Activated T-cell treated with anti-CD3 and anti-CD28 coated beads, Interleukin-2, amount 50 U/mL, for 24 hours (primary cell): ENCODE measurements at regions not wholly inside any gene's neighbourhood (a gene's known extent, or its start where the extent isn't known, plus 50 kb on each side); places are given as distances from the start of the nearest gene placed in this dataset.

Experiments used
- DNase-seq: peaks from one replicate; pipeline ENCODE4 v3.0.0-alpha.2; 2020
- H3K27ac Mint-ChIP-seq: 2 replicates; pipeline ENCODE4 v1.8.0; 2020; ENCODE audit warnings: mild to moderate bottlenecking, mixed read lengths
- H3K27me3 Mint-ChIP-seq: 2 replicates; pipeline ENCODE4 v1.8.0; 2020; ENCODE audit warnings: mixed read lengths
- H3K36me3 Mint-ChIP-seq: 2 replicates; pipeline ENCODE4 v1.8.0; 2020; ENCODE audit warnings: low read depth, mixed read lengths
- H3K4me1 Mint-ChIP-seq: 2 replicates; pipeline ENCODE4 v1.8.0; 2020; ENCODE audit warnings: low read depth, mixed read lengths
- H3K4me3 Mint-ChIP-seq: 2 replicates; pipeline ENCODE4 v1.8.0; 2020; ENCODE audit warnings: mild to moderate bottlenecking, moderate library complexity, mixed read lengths
- H3K9me3 Mint-ChIP-seq: 2 replicates; pipeline ENCODE4 v1.8.0; 2020; ENCODE audit warnings: mixed read lengths

DNA sequence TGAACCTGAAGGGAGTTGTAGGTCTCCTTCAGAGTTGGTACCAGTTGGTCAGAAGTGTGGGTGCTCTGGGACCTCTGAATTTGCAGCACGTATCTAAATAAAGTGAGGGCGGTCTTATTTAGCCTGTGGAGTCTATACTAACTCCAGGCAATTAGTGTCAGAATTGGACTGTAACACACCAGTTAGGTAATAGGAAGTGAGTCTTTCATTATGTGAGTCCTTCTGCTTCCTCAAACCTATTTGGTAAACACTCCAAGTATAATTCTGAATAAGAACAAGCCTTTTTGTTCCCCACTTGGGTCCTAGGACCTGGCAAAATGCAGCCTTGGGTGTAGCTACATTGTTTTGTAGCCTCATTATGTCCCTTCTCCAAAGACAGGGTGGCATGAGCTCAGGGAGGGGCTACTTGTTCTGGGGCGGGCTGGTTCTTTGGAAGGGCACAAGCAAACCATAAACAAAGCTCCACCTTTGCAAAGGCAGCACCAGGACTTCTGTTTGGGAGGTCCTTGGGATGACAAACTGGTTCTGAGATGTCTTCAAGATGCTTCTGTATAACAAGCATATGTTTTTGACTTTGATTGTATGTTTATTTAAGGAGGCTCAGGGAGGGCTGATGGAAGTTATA is 418.0 kb downstream of the ZNF536 start:
- H3K36me3 Mint-ChIP-seq = no peaks in the 10 kb centered on the region
- H3K27ac Mint-ChIP-seq = no peak overlapping the region
- DNase-seq = no peak
- H3K27me3 Mint-ChIP-seq = peaks cover 9% of the 10 kb centered on the region
- no peak overlapping the region for H3K4me3 Mint-ChIP-seq
- no peaks in the 10 kb centered on the region for H3K4me1 Mint-ChIP-seq
- H3K9me3 Mint-ChIP-seq = no peaks in the 10 kb centered on the region

DNA sequence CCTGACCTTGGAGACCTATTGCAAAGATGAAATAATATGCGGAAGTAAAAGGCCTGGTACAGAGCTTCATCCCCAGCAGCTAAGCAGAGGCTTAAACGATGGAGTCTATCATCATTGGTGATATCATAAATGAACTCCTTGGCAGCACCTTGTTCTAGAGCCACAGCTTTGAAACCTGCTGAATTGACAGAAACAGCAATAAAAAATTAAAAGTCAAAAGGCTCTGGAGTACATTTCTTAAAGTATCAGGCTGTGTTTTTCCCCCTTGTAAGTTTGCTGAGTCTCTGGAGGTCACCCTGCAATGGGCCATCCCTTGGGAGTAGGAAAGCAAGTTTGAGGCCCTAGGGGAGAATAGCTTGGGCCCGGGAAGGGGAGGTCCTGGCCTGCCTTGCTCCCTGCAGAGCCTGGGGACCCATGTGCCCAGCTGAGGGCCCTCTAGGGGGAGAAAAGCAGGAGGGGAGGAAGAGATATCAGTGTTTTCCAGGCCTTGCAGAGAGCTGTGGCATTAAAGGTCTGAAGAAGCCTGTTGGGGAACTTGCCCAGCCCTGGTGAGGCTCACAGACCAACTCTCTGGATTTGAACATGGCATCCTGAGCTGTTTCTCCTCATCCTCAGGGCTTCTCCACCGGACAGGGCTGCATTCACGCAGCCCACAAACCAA is 416.1 kb downstream of the ZNF536 start:
- no peaks in the 10 kb centered on the region for H3K4me1 Mint-ChIP-seq
- DNase-seq = no peak
- no peak overlapping the region for H3K27ac Mint-ChIP-seq
- H3K4me3 Mint-ChIP-seq = no peak overlapping the region
- H3K27me3 Mint-ChIP-seq = peaks cover 8% of the 10 kb centered on the region
- no peaks in the 10 kb centered on the region for H3K36me3 Mint-ChIP-seq
- H3K9me3 Mint-ChIP-seq = no peaks in the 10 kb centered on the region

- H3K4me1 Mint-ChIP-seq = no peaks in the 10 kb centered on the region
- H3K9me3 Mint-ChIP-seq = no peaks in the 10 kb centered on the region
- no peak for DNase-seq
- no peaks in the 10 kb centered on the region for H3K36me3 Mint-ChIP-seq
- no peak overlapping the region for H3K27ac Mint-ChIP-seq
- H3K4me3 Mint-ChIP-seq = no peak overlapping the region
- peaks cover 9% of the 10 kb centered on the region for H3K27me3 Mint-ChIP-seq
These were observed 413.4 kb downstream of the ZNF536 start for GRCh38 chr19:30785458-30786137.

GRCh38 chr19:30784850-30785457 is 412.8 kb downstream of the ZNF536 start:
- no peak overlapping the region for H3K27ac Mint-ChIP-seq
- DNase-seq = peak; percentile 68
- H3K9me3 Mint-ChIP-seq = no peaks in the 10 kb centered on the region
- no peaks in the 10 kb centered on the region for H3K4me1 Mint-ChIP-seq
- H3K27me3 Mint-ChIP-seq = peaks cover 13% of the 10 kb centered on the region
- H3K4me3 Mint-ChIP-seq = no peak overlapping the region
- H3K36me3 Mint-ChIP-seq = no peaks in the 10 kb centered on the region

DNA sequence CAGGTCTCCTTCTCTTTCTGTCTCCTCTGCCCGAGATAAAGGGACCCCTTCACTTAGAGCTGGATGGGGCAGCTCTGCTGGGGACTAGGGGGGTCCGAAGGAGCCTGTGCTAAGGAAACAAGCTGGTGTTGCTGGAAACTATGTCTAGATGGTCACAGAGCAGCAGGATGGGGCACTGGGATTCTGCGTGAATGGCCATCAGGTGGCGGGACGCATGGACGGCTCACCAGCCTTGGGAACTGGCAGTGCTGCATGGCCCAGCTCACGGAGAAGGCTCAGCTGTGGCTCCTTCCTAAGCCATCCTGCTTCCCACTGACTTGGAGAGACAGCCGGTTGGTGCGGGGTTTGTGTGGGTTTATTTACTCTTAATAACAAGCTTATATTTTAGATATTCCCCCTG is 411.8 kb downstream of the ZNF536 start:
- no peak overlapping the region for H3K27ac Mint-ChIP-seq
- DNase-seq = no peak
- H3K9me3 Mint-ChIP-seq = no peaks in the 10 kb centered on the region
- no peaks in the 10 kb centered on the region for H3K4me1 Mint-ChIP-seq
- H3K4me3 Mint-ChIP-seq = no peak overlapping the region
- peaks cover 13% of the 10 kb centered on the region for H3K27me3 Mint-ChIP-seq
- no peaks in the 10 kb centered on the region for H3K36me3 Mint-ChIP-seq

- H3K4me1 Mint-ChIP-seq = no peaks in the 10 kb centered on the region
- no peak overlapping the region for H3K27ac Mint-ChIP-seq
- DNase-seq = no peak
- peaks cover 13% of the 10 kb centered on the region for H3K27me3 Mint-ChIP-seq
- no peaks in the 10 kb centered on the region for H3K9me3 Mint-ChIP-seq
- no peaks in the 10 kb centered on the region for H3K36me3 Mint-ChIP-seq
- H3K4me3 Mint-ChIP-seq = no peak overlapping the region
These were observed 411.0 kb downstream of the ZNF536 start for GRCh38 chr19:30783212-30783611.

GRCh38 chr19:30781519-30781918 is 409.3 kb downstream of the ZNF536 start:
- DNase-seq = no peak
- Mint-ChIP-seq H3K9me3 (no peaks in the 10 kb centered on the region), H3K4me1 (no peaks in the 10 kb centered on the region), H3K4me3 (no peak overlapping the region), H3K27ac (no peak overlapping the region), H3K36me3 (no peaks in the 10 kb centered on the region), H3K27me3 (peaks cover 13% of the 10 kb centered on the region)

DNA sequence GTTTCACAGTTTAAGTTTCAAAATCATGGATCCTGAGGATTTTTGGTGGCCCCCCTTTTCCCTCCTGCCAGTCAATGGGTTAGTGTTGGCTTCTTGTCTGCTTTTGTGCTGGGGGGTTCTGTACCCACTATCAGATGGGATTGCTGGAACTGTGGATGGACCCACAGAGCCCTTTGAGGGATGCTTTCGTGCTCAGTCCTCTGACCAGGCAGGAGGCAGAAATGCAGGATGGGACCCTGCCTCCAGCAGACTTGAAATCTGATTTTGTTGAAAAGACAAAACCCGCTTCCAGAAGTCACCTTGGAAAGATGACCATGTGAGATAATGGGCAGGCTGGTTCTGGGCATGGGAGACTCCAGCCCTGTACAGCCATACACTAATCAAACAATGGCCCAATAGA is 408.9 kb downstream of the ZNF536 start:
- no peaks in the 10 kb centered on the region for H3K36me3 Mint-ChIP-seq
- DNase-seq = no peak
- H3K4me3 Mint-ChIP-seq = no peak overlapping the region
- H3K27ac Mint-ChIP-seq = no peak overlapping the region
- no peaks in the 10 kb centered on the region for H3K9me3 Mint-ChIP-seq
- H3K27me3 Mint-ChIP-seq = peaks cover 13% of the 10 kb centered on the region
- H3K4me1 Mint-ChIP-seq = no peaks in the 10 kb centered on the region

DNA sequence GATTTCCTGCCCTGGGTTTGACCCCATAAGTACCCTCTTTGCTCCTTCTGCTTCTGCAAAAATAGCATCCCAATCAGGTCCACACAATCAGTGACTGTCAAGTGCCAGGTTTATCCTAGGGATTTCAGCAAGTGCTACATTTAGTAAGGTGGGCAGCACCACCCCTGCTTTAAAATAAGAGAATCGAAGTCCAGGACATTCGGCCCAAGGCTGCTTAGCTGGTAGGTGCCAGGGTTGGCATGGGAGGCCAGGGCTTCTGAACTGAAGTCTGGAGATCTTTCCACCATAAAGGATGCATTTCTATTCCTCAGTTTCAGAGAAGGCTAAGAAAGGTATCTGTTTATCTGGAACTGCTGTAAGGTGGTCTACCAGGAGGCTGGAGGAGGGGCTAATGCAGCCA is 408.3 kb downstream of the ZNF536 start:
- H3K4me3 Mint-ChIP-seq = no peak overlapping the region
- H3K4me1 Mint-ChIP-seq = no peaks in the 10 kb centered on the region
- no peak for DNase-seq
- peaks cover 13% of the 10 kb centered on the region for H3K27me3 Mint-ChIP-seq
- no peaks in the 10 kb centered on the region for H3K36me3 Mint-ChIP-seq
- H3K9me3 Mint-ChIP-seq = no peaks in the 10 kb centered on the region
- no peak overlapping the region for H3K27ac Mint-ChIP-seq

DNA sequence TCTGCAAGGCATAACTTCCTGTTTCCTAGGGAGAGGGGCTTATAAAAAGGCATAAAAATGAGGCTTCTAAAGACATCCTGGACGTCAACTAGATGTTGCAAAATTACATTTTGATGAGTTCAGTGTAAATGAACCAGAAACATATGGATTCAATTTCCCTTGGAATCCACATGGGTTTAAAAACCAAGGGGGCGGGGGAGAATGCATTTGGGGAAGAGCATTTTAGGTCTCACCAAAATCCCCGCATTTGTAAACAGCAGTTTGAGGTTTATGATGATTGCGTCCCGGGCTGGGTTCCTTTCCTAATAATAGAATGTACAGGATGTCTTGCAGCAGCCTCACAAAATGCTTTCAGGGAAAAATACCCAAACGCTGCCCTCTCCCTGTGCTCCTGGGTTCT is 407.8 kb downstream of the ZNF536 start:
- no peak for DNase-seq
- H3K4me3 Mint-ChIP-seq = no peak overlapping the region
- no peak overlapping the region for H3K27ac Mint-ChIP-seq
- H3K36me3 Mint-ChIP-seq = no peaks in the 10 kb centered on the region
- no peaks in the 10 kb centered on the region for H3K9me3 Mint-ChIP-seq
- H3K4me1 Mint-ChIP-seq = no peaks in the 10 kb centered on the region
- H3K27me3 Mint-ChIP-seq = peaks cover 13% of the 10 kb centered on the region

GRCh38 chr19:30778961-30779715 is 407.0 kb downstream of the ZNF536 start:
- Mint-ChIP-seq H3K36me3 (no peaks in the 10 kb centered on the region), H3K4me1 (no peaks in the 10 kb centered on the region), H3K4me3 (no peak overlapping the region), H3K27me3 (peaks cover 13% of the 10 kb centered on the region), H3K27ac (no peak overlapping the region), H3K9me3 (no peaks in the 10 kb centered on the region)
- DNase-seq = no peak

GRCh38 chr19:30778061-30778460 is 405.9 kb downstream of the ZNF536 start:
- Mint-ChIP-seq H3K9me3 (peaks cover 4% of the 10 kb centered on the region), H3K27me3 (peaks cover 15% of the 10 kb centered on the region), H3K27ac (no peak overlapping the region), H3K4me3 (no peak overlapping the region), H3K36me3 (no peaks in the 10 kb centered on the region), H3K4me1 (no peaks in the 10 kb centered on the region)
- no peak for DNase-seq

DNA sequence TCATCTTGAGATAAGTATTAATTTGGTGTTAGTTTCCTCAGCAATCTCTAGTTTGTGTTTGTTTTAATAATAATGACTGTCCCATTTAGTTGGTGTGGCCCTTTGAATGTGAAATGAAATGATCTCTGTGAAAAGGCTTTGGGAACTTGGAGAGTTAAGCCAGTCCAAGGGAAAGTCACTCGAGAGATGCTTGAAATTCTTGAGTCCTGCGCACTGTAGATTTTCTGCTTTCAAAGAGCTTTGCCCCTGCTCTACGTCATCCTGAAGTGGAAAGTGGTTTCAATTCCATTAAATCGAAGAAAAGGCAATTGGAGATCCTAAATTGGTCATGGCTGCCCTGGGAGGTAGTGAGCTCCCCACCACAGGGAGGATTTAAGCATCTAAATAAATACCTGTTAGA is 403.8 kb downstream of the ZNF536 start:
- no peak overlapping the region for H3K4me3 Mint-ChIP-seq
- DNase-seq = no peak
- no peaks in the 10 kb centered on the region for H3K36me3 Mint-ChIP-seq
- H3K9me3 Mint-ChIP-seq = peaks cover 8% of the 10 kb centered on the region
- no peak overlapping the region for H3K27ac Mint-ChIP-seq
- peaks cover 15% of the 10 kb centered on the region for H3K27me3 Mint-ChIP-seq
- H3K4me1 Mint-ChIP-seq = no peaks in the 10 kb centered on the region

GRCh38 chr19:30774252-30774766 is 402.1 kb downstream of the ZNF536 start:
- Mint-ChIP-seq H3K4me3 (no peak overlapping the region), H3K27me3 (peaks cover 11% of the 10 kb centered on the region), H3K4me1 (no peaks in the 10 kb centered on the region), H3K27ac (no peak overlapping the region), H3K36me3 (no peaks in the 10 kb centered on the region), H3K9me3 (peaks cover 11% of the 10 kb centered on the region)
- no peak for DNase-seq
